ENCODE measurements at regions not wholly inside any gene's neighbourhood (a gene's known extent, or its start where the extent isn't known, plus 50 kb on each side); places are given as distances from the start of the nearest gene placed in this dataset.
A peak's percentile ranks its signal among the peaks of the same experiment; 100 is the strongest.

GRCh38 chrX:80174925-80175574 lies 160.5 kb downstream of the TBX22 start:
- peak in 1 of 2 donors; percentile 64 for DNase-seq (ENCODE audit: low read depth in 1 of 2, low spot score in 1 of 2)
- no peak overlapping the region for H3K27ac ChIP-seq
- H3K27me3 ChIP-seq, result no peaks in the 10 kb centered on the region
- no peak for TF ChIP-seq CTCF (IDR thresholded peaks at IDR 0.05; ENCODE audit: low read depth, low read length)
- no peaks in the 10 kb centered on the region for H3K4me1 ChIP-seq (ENCODE audit: low read depth)
- no peaks in the 10 kb centered on the region for H3K9me3 ChIP-seq (ENCODE audit: low read depth)
- no peaks in the 10 kb centered on the region for H3K36me3 ChIP-seq
- no peak overlapping the region for H3K4me3 ChIP-seq

- H3K9me3 ChIP-seq (ENCODE audit: low read depth), result no peaks in the 10 kb centered on the region
- DNase-seq (ENCODE audit: low read depth in 1 of 2, low spot score in 1 of 2), result peak in 1 of 2 donors; percentile 1
- no peaks in the 10 kb centered on the region for H3K36me3 ChIP-seq
These were observed 166.5 kb downstream of the TBX22 start for GRCh38 chrX:80181079-80181478.

GRCh38 chrX:80184854-80185253 lies 170.3 kb downstream of the TBX22 start:
- Histone ChIP-seq H3K4me3 (no peak overlapping the region), H3K4me1 (ENCODE audit: low read depth) (no peaks in the 10 kb centered on the region), H3K27ac (no peak overlapping the region), H3K9me3 (ENCODE audit: low read depth) (no peaks in the 10 kb centered on the region), H3K36me3 (no peaks in the 10 kb centered on the region), H3K27me3 (no peaks in the 10 kb centered on the region)
- TF ChIP-seq CTCF (IDR thresholded peaks at IDR 0.05; ENCODE audit: low read depth, low read length), result no peak
- DNase-seq (ENCODE audit: low read depth in 1 of 2, low spot score in 1 of 2), result no peak

More at GRCh38 chrX:80181079-80181478, 166.5 kb downstream of the TBX22 start:
- H3K27ac ChIP-seq, result no peak overlapping the region
- no peaks in the 10 kb centered on the region for H3K27me3 ChIP-seq
- no peak for TF ChIP-seq CTCF (IDR thresholded peaks at IDR 0.05; ENCODE audit: low read depth, low read length)
- no peak overlapping the region for H3K4me3 ChIP-seq
- no peaks in the 10 kb centered on the region for H3K4me1 ChIP-seq (ENCODE audit: low read depth)

- TF ChIP-seq CTCF (IDR thresholded peaks at IDR 0.05; ENCODE audit: low read depth, low read length), result no peak
- Histone ChIP-seq H3K27me3 (no peaks in the 10 kb centered on the region), H3K4me3 (no peak overlapping the region), H3K36me3 (no peaks in the 10 kb centered on the region), H3K9me3 (ENCODE audit: low read depth) (no peaks in the 10 kb centered on the region), H3K4me1 (ENCODE audit: low read depth) (no peaks in the 10 kb centered on the region), H3K27ac (no peak overlapping the region)
- no peak for DNase-seq (ENCODE audit: low read depth in 1 of 2, low spot score in 1 of 2)
These were observed 192.1 kb downstream of the TBX22 start for GRCh38 chrX:80206647-80207046.

GRCh38 chrX:80207327-80207726 lies 192.8 kb downstream of the TBX22 start:
- Histone ChIP-seq H3K4me1 (ENCODE audit: low read depth) (no peaks in the 10 kb centered on the region), H3K4me3 (no peak overlapping the region), H3K27me3 (no peaks in the 10 kb centered on the region), H3K36me3 (no peaks in the 10 kb centered on the region), H3K27ac (no peak overlapping the region), H3K9me3 (ENCODE audit: low read depth) (no peaks in the 10 kb centered on the region)
- no peak for DNase-seq (ENCODE audit: low read depth in 1 of 2, low spot score in 1 of 2)
- no peak for TF ChIP-seq CTCF (IDR thresholded peaks at IDR 0.05; ENCODE audit: low read depth, low read length)

Data from cardiac muscle cell (in vitro differentiated cells and primary cell).